Stimulated activated naive CD4-positive, alpha-beta T cell (primary cell): ENCODE measurements at regions not wholly inside any gene's neighbourhood (a gene's known extent, or its start where the extent isn't known, plus 50 kb on each side); places are given as distances from the start of the nearest gene placed in this dataset.

Experiments used
- DNase-seq, 6 experiments: peaks; one replicate each; lab custom pipeline; 2025; lab: John Stamatoyannopoulos, UW

DNA sequence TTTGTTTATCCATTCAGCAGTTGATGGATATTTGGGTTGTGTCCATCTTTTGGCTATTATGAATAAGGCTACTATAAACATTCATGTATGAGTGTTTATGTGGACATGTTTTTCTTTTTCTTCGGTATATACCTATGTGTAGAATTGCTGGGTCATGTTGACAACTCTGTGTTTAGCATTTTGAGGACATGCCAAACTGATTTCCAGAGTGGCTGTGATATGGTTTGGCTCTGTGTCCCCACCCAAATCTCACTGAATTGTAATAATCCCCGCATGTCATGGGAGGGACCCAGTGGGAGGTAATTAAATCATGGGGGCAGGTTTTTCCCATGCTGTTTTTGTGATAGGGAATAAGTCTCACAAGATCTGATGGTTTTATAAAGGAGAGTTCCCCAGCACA lies 439.7 kb downstream of the UTRN start:
- no peak for DNase-seq

DNA sequence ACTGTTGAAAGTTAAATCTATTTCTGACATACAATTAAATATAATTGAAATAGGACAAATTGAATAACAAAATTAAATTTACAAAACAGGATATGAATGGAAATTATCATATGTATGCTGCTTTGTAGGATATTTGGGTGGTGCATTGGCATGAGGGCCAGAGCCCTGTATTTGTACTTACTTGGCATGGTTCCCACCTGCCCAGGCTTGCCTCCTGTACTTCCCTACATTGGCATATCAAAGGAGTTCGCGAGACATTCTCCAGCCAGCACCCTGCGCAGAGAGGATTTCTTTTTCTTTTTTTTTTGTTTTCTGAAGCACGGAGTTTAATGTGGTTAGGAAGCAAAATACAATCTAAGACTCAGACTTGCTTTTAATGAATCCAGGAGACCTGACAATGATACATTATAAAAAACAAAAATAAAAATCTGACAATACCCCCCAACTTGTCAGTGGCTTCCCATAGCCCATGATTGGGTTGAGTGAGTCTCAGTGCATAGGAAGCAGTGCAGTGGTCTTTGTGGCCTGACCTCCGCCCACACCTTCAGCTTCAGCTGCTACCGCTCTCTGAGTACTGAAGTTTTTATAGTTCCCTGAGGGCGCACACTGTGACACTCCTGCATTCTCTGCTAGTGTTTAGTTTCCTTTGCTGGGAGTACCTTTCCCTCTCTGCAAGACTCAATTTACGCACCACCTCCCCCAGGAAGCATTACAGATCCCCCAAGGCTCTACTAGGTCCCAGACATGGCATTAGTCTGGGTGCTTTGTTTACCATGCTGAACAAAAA lies 440.8 kb downstream of the UTRN start:
- no peak for DNase-seq

DNA sequence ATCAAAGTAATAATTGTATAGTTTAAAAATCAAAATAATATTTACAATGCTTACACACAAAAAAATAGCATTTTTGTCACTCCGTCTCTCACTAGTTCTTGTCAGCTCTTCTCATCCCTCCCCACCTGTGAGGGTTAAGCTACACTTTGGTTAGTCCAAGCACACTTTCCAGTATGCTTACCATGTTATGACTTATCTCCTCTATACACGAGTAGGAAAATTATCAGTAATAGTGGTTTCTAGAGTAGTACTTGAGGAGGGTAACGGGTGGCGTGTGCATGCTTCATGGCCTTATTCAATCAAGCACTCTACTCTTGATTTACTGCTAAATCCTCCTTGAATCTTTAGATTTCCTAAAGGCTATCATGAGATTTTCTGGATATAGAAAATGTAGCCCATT lies 443.7 kb downstream of the UTRN start:
- no peak for DNase-seq

DNA sequence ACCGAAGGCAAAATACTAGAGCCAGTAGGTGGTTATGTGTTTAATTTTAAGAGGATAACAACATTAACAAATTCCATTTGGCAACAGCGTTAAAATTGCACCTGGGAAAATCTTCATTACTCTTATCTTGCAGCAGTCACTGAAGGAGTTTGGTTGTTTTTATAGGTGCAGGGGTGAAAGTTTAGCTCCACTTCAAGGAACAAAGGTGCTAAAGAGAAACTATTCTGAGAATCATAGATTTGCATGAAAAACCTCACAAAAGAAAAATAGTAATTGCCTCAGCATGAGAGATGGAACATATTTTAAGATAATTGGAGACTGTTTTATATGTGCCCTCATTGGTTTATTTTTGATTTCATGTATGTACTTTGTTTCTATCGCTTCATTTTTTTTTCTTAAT lies 444.4 kb downstream of the UTRN start:
- no peak for DNase-seq

DNA sequence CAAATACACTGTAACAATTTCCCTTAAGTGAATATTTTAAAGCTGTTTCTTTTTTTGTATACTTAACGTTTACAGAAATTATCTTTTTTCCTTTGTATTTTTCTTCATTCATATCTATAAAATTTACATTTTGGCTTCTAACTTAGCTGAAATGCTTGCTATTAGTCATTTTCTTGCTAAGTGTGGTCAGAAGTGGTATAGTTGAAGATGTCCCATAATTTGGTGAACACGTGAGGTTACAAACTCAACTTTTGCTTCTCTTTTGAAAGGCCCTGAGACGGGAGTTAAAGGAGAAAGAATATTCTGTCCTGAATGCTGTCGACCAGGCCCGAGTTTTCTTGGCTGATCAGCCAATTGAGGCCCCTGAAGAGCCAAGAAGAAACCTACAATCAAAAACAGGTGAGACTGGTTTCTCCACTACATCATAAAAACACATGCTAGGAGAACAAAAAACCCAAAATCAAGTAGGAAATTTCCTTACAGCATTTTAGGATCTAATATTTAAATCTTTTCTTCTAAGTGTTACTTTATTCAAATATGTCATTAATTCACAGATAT lies 445.0 kb downstream of the UTRN start:
- DNase-seq = no peak

DNA sequence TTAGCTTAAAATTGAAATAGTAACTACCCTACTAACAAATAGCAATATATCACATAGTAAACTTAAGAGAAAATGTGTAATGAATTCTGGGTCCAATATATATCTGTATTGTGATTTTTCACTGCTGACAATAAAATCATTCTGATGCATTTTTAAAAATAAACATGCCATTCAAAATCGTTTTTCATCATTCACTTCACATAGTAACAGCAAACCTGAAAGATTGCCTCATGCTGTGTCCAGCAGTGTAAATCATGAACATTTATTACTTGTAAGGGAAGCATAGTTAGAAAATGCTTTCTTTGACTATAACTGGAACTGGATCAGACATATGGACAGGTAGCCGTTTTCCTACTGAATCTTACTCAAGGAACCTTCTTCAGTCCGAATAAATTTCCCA lies 446.1 kb downstream of the UTRN start:
- no peak for DNase-seq

DNA sequence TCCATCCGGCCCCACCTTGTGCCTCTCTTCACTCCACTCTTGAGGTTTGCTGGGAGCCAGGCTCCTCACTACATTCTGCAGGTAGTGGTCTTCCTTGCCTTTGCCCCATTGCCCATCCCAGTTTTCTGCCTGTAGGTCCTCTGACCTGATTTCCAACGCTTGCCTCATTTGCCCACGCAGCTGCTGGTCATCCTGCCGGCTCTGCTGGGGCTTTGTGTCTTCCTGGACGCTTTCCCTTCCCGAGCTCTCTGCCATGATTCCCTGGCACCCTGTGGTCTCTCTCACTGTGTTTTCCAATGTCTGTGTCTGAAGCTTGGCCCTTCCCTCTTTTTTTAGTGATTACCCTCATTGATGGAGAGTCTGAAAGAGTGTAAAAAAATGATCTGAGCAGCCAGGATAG lies 451.6 kb downstream of the UTRN start:
- DNase-seq = no peak

DNA sequence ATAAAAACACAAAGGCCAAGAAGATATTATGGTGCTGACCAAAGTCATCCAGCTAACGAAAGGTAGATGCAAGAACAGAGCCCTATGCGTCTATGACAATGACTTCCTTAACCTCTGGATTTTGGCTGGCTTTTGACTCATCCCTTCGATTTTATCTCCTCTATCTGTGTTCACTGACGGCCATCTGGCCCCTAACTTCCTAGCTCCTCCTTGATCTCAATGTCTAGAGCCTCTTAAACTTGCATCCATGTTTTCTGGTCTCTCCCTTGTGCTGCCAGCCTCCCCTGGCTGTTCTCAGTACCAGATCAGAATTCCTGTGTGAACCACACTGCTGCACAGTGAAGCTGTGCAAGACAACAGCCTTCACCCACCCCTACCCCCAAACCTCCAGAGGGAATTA lies 452.9 kb downstream of the UTRN start:
- DNase-seq = no peak

DNA sequence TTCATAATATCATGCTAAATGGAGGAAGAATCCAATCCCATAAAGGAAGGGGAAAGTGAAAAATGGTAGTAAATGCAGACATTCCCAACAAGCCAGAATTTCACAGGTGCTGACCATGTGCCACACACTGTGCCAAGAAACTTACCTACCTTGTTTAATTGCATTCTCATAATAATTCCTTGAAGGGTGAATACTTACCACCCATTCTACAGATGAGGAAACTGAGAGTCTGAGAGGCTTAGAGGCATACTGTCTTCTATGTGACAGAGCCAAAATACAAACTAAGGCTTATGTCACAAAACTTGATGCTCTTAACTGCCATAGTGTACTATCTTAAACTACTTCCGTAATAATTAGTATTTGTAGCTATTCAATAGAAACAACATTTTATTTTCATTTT lies 454.7 kb downstream of the UTRN start:
- DNase-seq = no peak

DNA sequence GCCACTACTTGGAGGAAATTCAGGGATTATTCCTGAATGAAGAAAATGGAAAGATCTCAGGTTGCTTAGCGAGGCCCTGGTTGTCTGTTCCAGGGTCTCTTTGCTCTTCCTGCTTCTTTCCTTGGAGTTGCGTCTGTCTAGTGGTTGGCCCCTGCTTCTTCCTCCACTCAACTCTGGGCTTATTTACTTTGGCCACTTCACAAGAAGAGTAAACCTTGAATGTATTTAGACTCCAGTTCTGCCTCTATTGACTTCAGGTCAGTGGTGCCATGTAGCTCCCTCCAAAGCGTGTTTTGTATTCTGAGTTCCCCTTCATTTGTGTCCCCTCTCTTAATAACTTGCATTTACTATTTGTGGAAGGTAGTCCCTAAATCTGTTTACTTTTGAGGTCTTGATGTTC lies 456.5 kb downstream of the UTRN start:
- DNase-seq = no peak

DNA sequence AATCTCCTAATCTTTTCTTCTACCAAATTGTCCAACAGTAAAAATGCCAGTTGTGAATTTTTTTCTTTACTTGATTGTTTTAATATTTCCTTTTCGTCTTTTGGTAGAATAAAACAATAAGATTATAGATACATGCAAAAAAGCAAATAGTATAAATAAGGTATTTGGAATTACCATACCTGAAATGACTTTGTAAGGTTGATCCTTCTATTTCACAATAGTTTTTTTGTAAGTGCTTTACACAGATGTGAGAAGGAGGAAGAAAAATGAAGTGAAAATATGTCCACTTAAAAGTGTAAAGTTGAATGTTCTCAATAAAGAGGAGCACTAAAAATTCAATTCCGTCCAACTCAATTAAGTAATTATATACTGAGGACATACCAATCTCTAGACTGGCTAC lies 457.6 kb downstream of the UTRN start:
- DNase-seq = no peak

DNA sequence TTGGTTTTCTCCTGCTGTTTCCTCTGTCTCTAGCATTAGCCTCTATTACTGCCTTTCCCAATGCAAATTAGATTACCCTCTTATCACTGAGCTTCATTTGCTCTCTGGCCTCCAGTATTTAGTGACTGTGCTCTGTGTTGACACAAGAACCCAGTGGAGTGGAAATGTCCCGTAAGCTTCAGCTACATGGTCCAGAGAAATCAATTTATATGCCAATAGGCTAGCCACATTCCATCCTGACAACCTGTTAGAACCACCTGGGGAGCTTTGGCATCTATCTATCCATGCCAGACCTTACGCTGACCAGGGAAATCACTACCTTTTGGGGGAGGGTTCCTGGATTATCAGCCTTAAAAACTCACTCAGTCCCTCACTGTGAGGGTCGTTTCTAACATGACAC lies 459.6 kb downstream of the UTRN start:
- DNase-seq = no peak

DNA sequence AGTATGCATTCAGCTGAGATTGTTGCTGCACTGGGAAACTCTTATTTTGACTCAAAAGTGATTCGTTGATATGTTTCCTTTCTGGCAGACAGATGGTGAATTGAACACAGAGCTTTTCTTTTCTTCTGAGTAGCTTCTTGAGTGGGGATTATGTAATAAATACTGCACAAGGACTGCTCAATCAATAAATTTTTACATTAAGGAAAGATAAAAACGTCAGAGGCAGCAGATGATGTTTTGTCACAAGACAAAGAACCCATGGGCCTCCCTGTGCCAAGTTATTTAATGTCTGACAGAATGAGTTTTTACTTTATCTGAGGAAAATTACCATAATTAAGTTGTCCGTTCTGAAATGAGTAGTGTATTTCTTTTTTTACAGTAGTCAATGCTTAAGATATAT lies 460.3 kb downstream of the UTRN start:
- no peak for DNase-seq

DNA sequence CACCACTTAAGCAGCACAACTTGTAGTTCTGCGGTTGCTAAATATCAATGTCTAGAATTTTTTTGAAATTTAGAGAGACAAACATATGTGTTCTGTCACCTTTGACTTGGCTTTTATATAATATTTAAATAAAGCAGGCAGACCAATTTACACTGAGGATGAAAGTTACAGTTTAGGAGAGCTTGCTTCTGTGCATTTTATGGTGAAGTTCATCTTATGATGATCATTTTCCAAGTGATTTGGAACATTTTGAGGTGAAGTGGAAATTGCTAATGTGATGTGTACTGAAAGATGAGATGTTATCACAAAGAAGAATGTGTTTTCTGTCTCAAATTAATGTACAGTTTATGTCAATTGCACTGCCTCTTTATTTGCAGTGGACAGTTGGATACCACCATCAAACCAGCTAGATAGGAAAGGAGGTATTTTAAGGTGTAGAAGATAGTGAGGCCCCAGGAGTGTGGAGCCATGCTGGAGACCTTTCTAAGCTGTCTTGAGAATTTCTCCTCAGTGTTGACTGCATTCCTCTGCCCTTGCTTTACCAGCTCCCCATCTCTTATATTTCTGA lies 461.9 kb downstream of the UTRN start:
- no peak for DNase-seq

DNA sequence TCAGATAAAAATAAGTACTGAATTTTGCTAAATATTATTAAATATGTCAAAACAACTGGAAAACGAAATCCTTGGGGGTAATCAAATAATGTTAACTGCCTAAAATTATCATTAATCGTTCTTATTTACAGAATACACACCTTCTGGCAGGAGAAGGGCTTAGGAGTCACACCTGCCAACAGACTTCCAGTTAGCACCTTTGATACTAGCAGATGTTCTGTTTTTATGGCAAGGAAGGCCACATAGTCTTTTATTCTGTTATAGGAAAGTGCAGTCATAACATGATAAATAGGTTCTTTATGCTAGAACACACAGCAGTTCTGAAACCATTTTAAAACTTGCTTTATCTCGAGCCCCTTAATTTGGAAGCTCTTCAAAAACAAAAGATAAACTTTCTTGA lies 464.1 kb downstream of the UTRN start:
- DNase-seq = no peak

DNA sequence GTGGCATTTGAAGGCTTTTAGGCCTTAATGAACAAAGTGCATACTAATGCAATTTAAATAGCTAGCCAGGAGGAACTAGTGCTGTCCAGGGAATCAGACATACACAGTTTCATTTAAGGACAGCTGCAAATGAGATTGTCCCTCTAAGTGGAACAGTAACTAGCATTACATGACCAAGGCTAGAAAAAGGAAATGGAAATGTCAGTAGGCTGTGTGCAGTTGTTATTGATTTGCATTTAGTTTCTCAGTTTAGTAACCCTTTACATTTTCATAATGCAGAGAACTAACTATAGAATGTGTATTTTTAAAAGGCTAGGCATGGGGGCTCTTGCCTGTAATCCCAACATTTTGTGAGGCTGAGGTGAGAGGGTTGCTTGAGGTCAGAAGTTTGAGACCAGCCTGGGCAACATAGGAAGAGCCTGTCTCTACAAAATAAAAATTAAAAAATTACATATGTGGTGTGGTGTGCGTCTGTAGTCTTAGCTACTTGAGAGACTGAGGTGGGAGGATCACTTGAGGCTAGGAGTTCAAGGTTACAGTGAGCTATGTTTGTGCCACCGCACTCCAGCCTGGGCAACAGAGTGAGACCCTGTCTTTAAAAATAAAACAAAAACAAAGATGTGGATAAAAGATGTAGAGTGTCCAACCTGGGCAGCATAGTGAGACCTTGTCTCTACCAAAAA lies 468.0 kb downstream of the UTRN start:
- no peak for DNase-seq

DNA sequence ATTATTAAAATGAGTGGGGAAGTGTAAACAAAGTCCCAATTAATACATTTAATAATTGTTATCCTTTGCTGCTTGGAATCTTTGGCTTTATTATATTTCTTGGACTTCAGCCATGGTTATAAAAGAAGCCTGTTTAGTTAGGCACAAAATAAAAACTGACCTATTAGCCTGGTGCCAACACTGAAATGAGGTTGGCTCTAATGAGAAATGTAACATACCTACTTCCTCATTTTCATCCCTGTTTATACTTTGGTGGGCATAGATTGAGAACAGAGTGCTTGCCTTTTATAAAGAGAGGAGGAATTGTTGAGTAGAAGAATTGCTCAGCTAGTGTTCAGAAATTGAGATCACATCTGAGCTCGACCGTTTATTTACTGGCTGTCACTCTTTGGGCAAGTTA lies 471.3 kb downstream of the UTRN start:
- DNase-seq = no peak

DNA sequence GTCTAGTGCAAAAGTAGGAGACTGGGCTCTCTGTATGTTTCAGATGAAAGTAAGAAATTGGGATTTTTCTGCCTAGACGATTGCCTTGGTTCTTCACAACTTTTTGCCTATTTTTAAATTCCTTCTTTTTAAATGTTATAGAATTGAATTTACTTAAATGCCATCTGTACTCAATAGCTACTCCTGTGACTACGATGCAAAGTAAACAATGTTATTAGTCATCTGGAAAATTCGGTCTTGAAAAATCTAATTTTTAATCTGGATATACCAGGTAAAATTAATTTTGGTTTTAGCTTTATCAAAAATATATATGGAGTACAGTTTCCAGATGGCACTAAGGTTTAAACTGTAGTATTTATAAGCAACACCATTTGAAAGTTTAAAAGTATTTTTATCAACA lies 472.2 kb downstream of the UTRN start:
- no peak for DNase-seq

DNA sequence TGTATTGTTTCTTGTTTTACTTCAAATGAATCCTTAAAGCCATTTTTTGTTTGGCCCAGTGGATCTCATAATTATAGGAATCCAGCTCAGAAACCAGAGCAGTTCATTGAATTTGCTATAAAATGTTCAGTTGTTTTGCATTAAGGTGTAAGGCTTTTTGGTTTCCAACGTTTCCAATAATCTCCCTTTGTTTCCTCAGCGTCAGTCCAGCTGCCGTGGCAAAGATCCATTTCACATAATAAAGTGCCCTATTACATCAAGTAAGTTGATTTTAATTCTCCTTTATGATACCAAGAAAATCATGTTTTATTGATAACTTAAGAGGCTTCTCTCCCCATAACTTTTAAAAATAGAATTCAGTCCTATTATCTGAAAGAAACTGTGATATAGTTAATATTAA lies 472.6 kb downstream of the UTRN start:
- no peak for DNase-seq

DNA sequence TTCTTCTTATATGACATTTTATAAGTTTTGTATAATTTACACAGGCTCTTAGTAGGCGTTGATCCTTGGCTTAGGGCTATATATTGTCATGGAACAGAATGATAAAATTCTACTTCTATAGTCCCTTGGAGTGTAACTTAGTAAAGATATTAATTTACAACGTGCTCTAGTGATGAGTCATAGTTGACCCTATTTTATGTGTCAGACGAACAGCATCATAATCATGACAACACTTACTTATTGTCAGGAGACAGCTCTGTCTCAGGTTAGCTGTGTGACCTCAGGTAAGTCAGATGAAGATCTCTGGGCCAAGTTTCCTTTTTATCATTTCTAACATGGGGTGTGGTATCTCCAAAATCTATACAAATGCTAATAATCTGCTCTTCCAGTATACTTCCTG lies 473.5 kb downstream of the UTRN start:
- no peak for DNase-seq

DNA sequence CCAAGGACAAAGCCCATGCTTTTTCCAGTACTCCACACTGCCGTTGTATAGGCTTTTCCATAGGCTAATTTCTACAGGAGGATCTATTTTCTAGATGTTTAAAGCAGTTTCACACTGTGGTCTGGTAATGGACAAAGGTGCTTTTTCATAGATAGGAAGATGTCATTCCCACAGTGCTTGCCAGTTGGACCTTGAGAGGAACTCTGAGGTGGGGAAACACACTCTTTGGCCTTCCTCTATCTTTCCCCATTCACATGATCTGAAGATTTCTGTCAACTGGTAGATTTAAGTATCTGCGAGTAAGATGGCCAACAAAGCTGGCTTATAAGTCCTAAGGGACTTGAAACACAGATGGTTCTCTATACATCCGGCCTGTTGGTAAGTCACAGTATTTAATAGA lies 477.3 kb downstream of the UTRN start:
- DNase-seq = no peak

DNA sequence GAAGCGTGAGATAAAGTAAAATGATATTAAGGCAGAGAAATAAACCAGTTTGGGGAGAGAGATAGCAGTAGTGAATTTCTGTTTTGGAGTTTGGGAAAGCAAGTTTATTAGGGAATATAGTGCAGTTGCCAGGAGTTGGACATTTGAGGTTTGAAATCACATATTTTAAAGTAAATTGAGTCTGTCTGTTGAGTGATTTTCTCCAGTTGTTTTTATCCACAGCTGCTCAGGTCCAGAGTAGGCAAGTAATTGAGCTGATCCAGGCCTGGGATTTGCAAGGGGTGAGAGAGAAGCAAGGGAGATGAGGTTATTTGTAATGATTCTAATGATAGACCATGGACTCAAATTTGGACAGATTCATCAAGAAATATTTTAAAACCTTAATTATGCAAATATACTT lies 481.9 kb downstream of the UTRN start:
- DNase-seq = no peak

DNA sequence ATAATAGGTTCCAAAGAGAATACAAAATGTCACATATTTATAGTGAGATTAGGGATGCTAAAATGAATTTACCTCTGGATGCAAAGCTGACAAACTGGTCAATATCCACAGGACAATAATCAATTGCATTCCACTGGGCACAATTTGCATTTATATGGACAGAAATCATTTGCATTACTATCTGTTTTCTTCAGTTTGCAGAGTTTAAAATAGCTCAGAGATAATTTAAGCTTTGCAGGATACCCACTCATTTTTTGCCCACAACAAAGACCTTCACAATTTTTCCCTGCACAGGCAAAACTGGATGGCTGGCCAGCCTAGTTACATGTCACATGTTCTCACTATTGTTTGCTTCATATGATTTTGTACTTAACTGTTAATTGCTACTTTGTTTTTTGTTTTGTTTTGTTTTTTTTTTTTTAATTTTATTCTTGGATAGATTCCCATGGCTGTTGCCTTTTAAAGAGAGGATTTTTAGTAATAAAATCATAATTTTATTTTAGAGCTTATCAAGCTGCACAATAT lies 483.5 kb downstream of the UTRN start:
- no peak for DNase-seq
